Adrenal gland (tissue), 9 donors: ENCODE measurements at regions not wholly inside any gene's neighbourhood (a gene's known extent, or its start where the extent isn't known, plus 50 kb on each side); places are given as distances from the start of the nearest gene placed in this dataset.

Experiments used
- DNase-seq, 7 donors: peaks; one replicate each; pipeline ENCODE4 v3.0.0-alpha.2; 2019 to 2020
- H3K27ac ChIP-seq, 5 donors: fragments of 200-600 bp; sonication (generic) in 4 of 5; 1 replicate in 3 of 5; 2 replicates in 2 of 5; pipeline versions ENCODE4 v1.5.1 to v1.8.0; 2016 to 2020; ENCODE audit warnings: mild to moderate bottlenecking in 1 of 5
- H3K27me3 ChIP-seq: fragments of 200-600 bp; 2 replicates; pipeline ENCODE4 v1.8.0; 2021
- H3K36me3 ChIP-seq, 2 donors: fragments of 200-600 bp; replicated peaks in 1 of 2; 1 replicate in 1 of 2; 2 replicates in 1 of 2; pipeline versions ENCODE4 v1.5.1 to v1.8.0; 2018 to 2022
- H3K4me1 ChIP-seq, 2 donors: fragments of 200-600 bp; replicated peaks in 1 of 2; 1 replicate in 1 of 2; 2 replicates in 1 of 2; pipeline versions ENCODE4 v1.5.1 to v1.8.0; 2018 to 2021
- H3K4me3 ChIP-seq, 4 donors: fragments of 200-600 bp; sonication (generic) in 3 of 4; one replicate each; pipeline ENCODE4 v1.5.1; 2016 to 2018
- H3K9me3 ChIP-seq, 3 donors: fragments of 200-600 bp; sonication (generic) in 1 of 3; replicated peaks in 1 of 3; 1 replicate in 2 of 3; 2 replicates in 1 of 3; pipeline versions ENCODE4 v1.5.1 to v1.8.0; 2016 to 2021
- CTCF ChIP-seq, 6 experiments: fragments of 450-650 bp in 4 of 6; fragments of 200-600 bp in 2 of 6; sonication (generic) in 1 of 6; IDR thresholded peaks; 1 replicate in 5 of 6; 2 replicates in 1 of 6; pipeline versions ENCODE4 v1.5.1 to v1.8.0; 2016 to 2021; ENCODE audit warnings: antibody characterized with exemption in 6 of 6, mild to moderate bottlenecking in 2 of 6, moderate library complexity in 1 of 6
- POLR2A ChIP-seq, 2 donors: fragments of 450-650 bp; IDR thresholded peaks; one replicate each; pipeline ENCODE4 v1.6.1; 2017; ENCODE audit warnings: antibody characterized with exemption in 2 of 2, mild to moderate bottlenecking in 2 of 2, moderate library complexity in 1 of 2
- WGBS, 4 donors: extraction: QIAGEN DNeasy Blood & Tissue Kit in 2 of 4; methylation state at CpG; one replicate each; pipeline versions ENCODE4 v1.1.5 to v1.1.7; 2013 to 2017; 5-methylcytosine and 5-hydroxymethylcytosine counted together
- intact Hi-C, 2 donors: fragments of 100-400 bp; cut with DNase I; formaldehyde crosslinking; loops; one replicate each; pipeline versions ENCODE4 v1.14.1 to v1.15.0; 2022 to 2023
- donor health status: healthy with polysubstance abuse.
- donor health status: Bipolar disorder and iron deficiency.
- donor health status: DM: yes; HTN: yes; CAD: no.
- donor health status: DM: no; HTN: no; CAD: no.
- donor health status: DM: no; HTN: no; CAD: no.

GRCh38 chr5:170446365-170446764 lies 57.2 kb upstream of the KCNMB1 start:
- no peak for DNase-seq
- Histone ChIP-seq H3K36me3 (no peaks in the 10 kb centered on the region), H3K27ac (no peak overlapping the region), H3K27me3 (no peaks in the 10 kb centered on the region), H3K4me3 (no peak overlapping the region), H3K4me1 (no peaks in the 10 kb centered on the region), H3K9me3 (no peaks in the 10 kb centered on the region)
- 74 to 89% (median 85%) methylated on average over 2 of the region's 2 CpGs for WGBS, 4 donors
- intact Hi-C loops = no loop called here
- TF ChIP-seq POLR2A (IDR thresholded peaks at IDR 0.05) = no peak
- no peak for TF ChIP-seq CTCF (IDR thresholded peaks at IDR 0.05)

DNA sequence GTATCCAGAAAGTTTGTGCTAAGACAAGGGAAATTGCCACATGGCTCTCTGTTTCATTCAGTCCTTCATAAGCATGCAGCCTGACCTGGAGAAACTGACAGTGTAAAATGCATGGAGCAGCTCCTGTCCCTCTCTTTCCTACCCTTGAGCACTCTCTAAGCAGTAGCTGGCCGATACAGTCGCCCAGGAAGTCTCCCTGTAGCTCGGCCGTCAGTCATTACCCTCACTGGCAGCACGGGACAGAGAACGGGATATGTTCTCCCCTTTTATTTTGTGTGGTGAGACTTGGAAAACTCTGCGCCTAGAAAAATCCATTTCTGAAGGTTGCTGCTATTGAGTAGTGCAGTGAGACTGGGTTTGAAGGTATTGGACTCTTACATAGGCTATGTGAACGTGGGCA lies 56.8 kb upstream of the KCNMB1 start:
- TF ChIP-seq CTCF (IDR thresholded peaks at IDR 0.05) = no peak
- TF ChIP-seq POLR2A (IDR thresholded peaks at IDR 0.05) = no peak
- no peak for DNase-seq
- 86 to 90% (median 88%) methylated on average over 8 of the region's 8 CpGs for WGBS, 4 donors
- H3K27me3 ChIP-seq = no peaks in the 10 kb centered on the region
- H3K27ac ChIP-seq = no peak overlapping the region
- intact Hi-C loops = no loop called here
- H3K4me1 ChIP-seq = no peaks in the 10 kb centered on the region
- no peaks in the 10 kb centered on the region for H3K9me3 ChIP-seq
- no peak overlapping the region for H3K4me3 ChIP-seq
- no peaks in the 10 kb centered on the region for H3K36me3 ChIP-seq

- no peak for DNase-seq
- no peaks in the 10 kb centered on the region for H3K27me3 ChIP-seq
- H3K4me1 ChIP-seq = no peaks in the 10 kb centered on the region
- H3K9me3 ChIP-seq = no peaks in the 10 kb centered on the region
- no peak for TF ChIP-seq POLR2A (IDR thresholded peaks at IDR 0.05)
- TF ChIP-seq CTCF (IDR thresholded peaks at IDR 0.05) = no peak
- H3K27ac ChIP-seq = no peak overlapping the region
- WGBS, 4 donors = 76 to 88% (median 81%) methylated on average over 10 of the region's 10 CpGs
- no peak overlapping the region for H3K4me3 ChIP-seq
- no peaks in the 10 kb centered on the region for H3K36me3 ChIP-seq
- intact Hi-C loops = no loop called here
Observed at GRCh38 chr5:170444969-170445505, 55.9 kb upstream of the KCNMB1 start.

GRCh38 chr5:170444181-170444580 lies 55.0 kb upstream of the KCNMB1 start:
- intact Hi-C loops = no loop called here
- TF ChIP-seq POLR2A (IDR thresholded peaks at IDR 0.05) (no peak), CTCF (IDR thresholded peaks at IDR 0.05) (no peak)
- no peaks in the 10 kb centered on the region for H3K27me3 ChIP-seq
- no peaks in the 10 kb centered on the region for H3K9me3 ChIP-seq
- no peaks in the 10 kb centered on the region for H3K36me3 ChIP-seq
- no peak overlapping the region for H3K27ac ChIP-seq
- no peaks in the 10 kb centered on the region for H3K4me1 ChIP-seq
- no peak for DNase-seq
- H3K4me3 ChIP-seq = no peak overlapping the region
- 90 to 94% (median 92%) methylated on average over 7 of the region's 7 CpGs for WGBS, 4 donors
